SK-N-SH (cell line): ENCODE measurements at regions not wholly inside any gene's neighbourhood (a gene's known extent, or its start where the extent isn't known, plus 50 kb on each side); places are given as distances from the start of the nearest gene placed in this dataset.

Experiments
- CTCF ChIP-seq: fragments of 200-600 bp; sonication (generic); IDR thresholded peaks from 2 replicates; pipeline ENCODE4 v1.6.1; 2017; ENCODE audit warnings: antibody characterized with exemption, mild to moderate bottlenecking, moderate library complexity
- EZH2phosphoT487 ChIP-seq: fragments of 200-600 bp; sonication (generic); IDR thresholded peaks from 2 replicates; pipeline ENCODE4 v1.6.1; 2017; ENCODE audit warnings: low read depth, mixed run types, mild to moderate bottlenecking, antibody characterized with exemption, moderate library complexity, borderline replicate concordance
- PBX3 ChIP-seq: IDR thresholded peaks from 2 replicates; pipeline ENCODE4; 2012

GRCh38 chr10:60496181-60496580 lies 106.5 kb upstream of the ANK3 start:
- TF ChIP-seq EZH2phosphoT487 (no peak), CTCF (no peak), PBX3 (no peak)
